GM21786 (cell line): ENCODE measurements at regions not wholly inside any gene's neighbourhood (a gene's known extent, or its start where the extent isn't known, plus 50 kb on each side); places are given as distances from the start of the nearest gene placed in this dataset.
A peak's percentile ranks its signal among the peaks of the same experiment; 100 is the strongest.

Experiments used
- ATAC-seq: cut with Tn5 transposase; IDR thresholded peaks from one replicate; pipeline ENCODE4 v1.9.1; 2021; ENCODE audit not compliant: unreplicated experiment

DNA sequence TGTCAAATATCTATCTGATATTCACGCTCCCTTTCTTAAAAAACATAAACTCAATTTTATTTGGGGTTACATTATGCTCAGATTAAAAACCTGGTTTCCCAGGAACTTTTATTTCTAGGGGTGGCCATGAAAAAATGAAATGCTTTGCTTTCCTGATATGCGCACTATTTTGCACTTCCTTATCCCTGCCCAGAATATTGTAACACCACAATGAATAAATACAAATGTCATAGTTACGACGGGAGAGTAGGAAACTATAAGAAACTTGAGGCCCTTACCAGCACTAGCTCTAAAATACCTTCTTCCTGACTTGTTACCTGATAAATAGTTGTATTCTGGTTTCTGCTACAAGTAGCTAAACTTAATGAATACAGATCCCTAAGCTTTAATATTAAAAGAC lies 475.6 kb upstream of the CWC22 start:
- ATAC-seq, result no peak

DNA sequence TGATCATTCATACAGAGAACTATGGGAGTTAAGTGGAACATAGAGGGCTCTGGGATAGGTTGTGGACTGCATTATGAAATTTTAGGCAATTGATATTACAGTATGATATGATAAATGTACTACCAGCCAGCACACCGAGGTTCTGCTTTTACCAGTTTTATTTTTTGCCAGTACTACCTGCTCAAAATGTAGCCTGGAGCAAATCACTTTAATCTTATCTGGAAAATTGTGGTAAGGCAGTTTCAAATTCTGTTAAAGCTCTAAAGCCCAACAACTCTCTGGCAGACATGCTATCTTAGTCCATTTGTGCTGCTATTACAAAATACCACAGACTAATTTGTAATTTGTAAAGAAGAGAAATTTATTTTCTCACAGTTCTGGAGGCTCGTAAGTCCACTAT lies 474.9 kb upstream of the CWC22 start:
- no peak for ATAC-seq

GRCh38 chr2:180478883-180479282 lies 471.8 kb upstream of the CWC22 start:
- no peak for ATAC-seq

- ATAC-seq, result no peak
Measured at GRCh38 chr2:180474716-180475115, 467.6 kb upstream of the CWC22 start.

DNA sequence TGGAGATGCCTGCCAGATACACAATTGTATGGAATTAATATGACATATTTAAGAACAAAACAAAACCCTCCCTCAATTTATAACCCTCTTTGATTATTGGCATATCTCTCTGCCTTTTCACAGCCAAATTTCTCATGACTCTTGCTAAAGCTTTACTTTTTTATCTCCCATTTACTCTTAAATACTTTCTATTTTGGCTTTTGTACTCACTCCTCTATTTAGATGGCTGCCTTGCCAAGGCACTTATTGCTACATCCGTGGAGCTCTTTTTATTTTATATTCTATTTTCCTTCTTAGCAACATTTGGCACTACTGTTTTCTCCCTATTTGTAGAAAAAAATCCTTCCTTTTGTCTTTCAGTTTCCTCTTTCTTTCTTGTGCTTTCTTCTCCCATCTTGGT lies 466.4 kb upstream of the CWC22 start:
- ATAC-seq, result no peak

- no peak for ATAC-seq
Measured at GRCh38 chr2:180472133-180472532, 465.0 kb upstream of the CWC22 start.

- ATAC-seq, result no peak
Measured at GRCh38 chr2:180463608-180464007, 456.5 kb upstream of the CWC22 start.

DNA sequence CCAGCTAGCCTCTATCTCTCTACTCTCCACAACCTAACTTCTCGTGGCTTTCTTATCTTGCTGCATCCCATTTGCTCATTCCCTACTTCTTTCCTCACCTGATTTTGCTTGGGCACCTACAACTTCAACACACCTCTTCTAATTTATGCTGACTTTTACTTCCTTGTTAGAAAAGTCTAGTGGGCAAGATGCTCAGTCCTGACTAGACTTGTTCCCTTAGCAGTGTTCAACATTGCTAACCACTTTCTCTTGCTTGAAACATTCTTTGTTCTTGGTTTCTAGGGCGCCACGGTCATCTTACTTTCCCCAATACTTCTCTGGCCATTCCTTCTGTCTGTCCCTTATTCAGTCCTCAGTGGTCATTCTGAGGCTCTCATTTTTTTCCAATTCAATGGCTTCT lies 454.7 kb upstream of the CWC22 start:
- ATAC-seq, result no peak

GRCh38 chr2:180456801-180457200 lies 449.7 kb upstream of the CWC22 start:
- no peak for ATAC-seq

DNA sequence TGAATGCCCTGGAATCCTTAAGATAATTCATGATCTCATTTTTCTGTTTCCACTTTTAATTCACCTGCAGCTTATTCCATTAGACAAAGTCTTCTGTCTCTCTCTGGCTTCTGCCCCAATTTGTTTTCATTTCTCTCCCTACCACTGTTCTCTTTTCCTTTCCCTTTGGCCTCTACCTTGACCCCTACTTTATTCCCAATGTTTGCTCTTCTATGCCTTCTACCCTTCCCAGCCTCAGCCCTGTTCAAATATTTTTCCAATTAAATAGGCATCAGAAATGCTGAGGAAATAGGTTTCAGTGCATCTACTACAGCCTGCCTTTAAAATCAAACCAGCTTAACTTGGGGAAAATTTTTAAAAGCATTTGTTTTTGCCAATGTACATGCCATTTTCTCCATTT lies 443.7 kb upstream of the CWC22 start:
- ATAC-seq, result no peak

- ATAC-seq, result no peak
Measured at GRCh38 chr2:180449171-180449915, 442.2 kb upstream of the CWC22 start.

GRCh38 chr2:180446492-180446891 lies 439.4 kb upstream of the CWC22 start:
- no peak for ATAC-seq

- no peak for ATAC-seq
Measured at GRCh38 chr2:180443888-180444287, 436.8 kb upstream of the CWC22 start.

DNA sequence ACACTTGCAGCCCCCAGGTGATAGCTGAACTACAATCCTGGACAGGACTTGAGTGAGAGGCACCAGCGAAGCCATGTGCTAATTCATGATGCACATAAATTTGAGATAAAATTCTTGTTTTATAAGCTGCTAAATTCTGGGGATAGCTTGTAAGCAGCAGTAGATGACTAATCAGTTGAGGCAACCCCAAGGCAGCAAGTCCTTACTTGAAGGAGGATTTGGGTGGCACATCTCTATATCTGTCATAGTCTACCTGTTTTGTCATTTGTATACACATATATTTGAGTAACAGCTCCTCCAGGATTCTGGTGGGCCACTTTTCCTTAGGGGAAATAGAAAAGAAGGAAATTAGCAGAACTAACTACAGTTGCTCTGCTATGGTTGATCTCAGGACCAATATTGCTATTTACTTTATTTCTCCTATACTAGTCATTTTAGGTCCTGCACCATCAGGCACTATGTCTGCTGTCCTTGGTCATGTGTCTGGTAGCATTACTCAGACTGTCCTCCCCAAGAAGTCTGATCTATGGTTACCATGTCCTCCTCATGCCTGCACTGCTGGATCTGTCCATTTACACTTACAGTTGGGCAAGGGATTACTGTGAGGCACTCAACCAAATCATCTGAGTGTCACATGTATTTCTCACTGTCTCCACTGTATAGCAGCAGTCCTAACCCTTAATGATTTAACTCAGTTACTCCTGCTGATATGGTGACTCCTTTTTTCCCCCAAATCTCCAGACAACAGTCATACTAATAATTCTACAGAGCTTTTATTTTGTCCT lies 436.0 kb upstream of the CWC22 start:
- no peak for ATAC-seq

- no peak for ATAC-seq
Measured at GRCh38 chr2:180419212-180419611, 412.1 kb upstream of the CWC22 start.

GRCh38 chr2:180416627-180417026 lies 409.5 kb upstream of the CWC22 start:
- no peak for ATAC-seq

DNA sequence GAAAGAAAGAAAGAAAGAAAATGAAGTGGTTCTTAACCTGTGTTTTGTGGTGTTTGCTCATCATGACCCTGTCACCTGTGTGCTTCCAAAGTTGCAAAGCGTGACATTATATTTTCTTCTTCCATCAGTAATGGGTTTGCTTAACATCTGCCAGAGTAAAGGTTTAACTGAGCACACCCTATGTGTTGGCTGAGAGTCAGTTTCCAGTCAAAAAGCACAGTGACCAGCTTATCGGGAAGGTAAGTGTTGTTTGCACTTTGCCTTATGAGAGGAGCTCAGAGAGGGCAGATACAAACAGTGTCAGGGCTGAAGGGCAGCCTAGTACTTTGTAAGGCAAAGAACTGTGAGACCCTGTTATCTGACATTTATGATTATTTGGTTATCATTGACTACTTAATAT lies 406.2 kb upstream of the CWC22 start:
- no peak for ATAC-seq

DNA sequence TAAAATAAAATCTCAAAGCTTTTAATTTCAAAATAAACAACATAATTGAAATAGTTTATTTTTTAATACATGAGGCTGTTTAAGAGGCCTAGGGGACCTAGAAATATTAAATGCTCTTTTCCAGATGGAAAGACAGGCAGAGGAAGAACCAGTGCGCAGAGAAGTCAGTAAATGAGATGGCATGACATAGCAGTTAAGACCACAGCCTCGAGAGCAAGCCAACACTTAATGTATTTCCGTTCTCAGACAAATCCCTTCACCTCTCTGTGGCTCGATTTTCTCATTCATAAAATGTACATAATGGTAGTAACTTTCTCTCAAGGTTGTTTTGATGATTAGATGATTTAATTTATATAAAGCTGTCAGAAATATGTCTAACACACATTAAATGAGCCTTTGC lies 405.1 kb upstream of the CWC22 start:
- ATAC-seq, result no peak

- ATAC-seq, result peak; percentile 75
Measured at GRCh38 chr2:180411661-180412060, 404.6 kb upstream of the CWC22 start.

DNA sequence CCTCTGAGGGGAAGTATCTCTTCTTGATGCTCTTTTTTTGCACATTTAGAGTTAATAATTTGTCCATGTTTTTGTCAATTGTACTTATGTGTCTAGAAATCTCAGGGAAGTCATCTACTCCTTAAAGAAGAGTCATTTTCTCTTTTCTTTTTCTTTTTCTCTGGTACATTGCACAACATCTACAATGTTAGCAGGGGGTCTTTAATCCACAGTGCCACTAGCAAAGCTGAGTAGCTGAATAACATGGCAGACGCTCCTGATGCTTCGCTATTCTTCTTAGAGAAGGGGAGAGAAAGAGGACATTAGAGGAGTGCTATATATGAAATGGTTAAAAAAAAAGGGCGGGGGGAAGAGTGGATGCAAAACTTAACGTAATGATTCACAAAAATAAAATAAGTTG lies 399.6 kb upstream of the CWC22 start:
- ATAC-seq, result no peak

GRCh38 chr2:180405520-180405919 lies 398.4 kb upstream of the CWC22 start:
- ATAC-seq, result peak; percentile 64

DNA sequence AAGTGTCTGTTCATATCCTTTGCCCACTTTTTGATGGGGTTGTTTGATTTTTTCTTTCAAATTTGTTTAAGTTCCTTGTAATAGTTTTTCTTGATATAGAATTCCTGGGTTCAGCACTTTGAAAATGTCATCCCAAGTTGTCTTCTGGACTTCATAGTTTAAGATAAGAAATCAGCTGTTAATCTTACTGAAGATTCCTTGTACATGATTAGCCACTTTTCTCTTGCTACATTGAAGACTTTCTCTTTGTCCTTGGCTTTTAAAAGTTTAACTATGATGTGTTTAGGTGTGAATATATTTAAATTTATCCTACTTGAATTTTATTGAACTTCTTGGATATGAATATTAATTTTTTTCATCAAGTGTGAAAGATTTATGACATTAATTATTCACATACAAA lies 387.2 kb upstream of the CWC22 start:
- no peak for ATAC-seq
